Neutrophil (primary cell): ENCODE measurements at regions not wholly inside any gene's neighbourhood (a gene's known extent, or its start where the extent isn't known, plus 50 kb on each side); places are given as distances from the start of the nearest gene placed in this dataset.

ENCODE experiments used
- H3K27ac ChIP-seq: fragments of 200-600 bp; sonication (generic); 2 replicates; pipeline ENCODE4 v1.5.1; 2016; ENCODE audit warnings: mild to moderate bottlenecking, moderate library complexity
- H3K27me3 ChIP-seq: fragments of 200-600 bp; sonication (generic); 2 replicates; pipeline ENCODE4 v1.6.0; 2016; ENCODE audit warnings: mild to moderate bottlenecking
- H3K36me3 ChIP-seq: fragments of 200-600 bp; sonication (generic); 2 replicates; pipeline ENCODE4 v1.5.1; 2017
- H3K4me1 ChIP-seq, 2 experiments: fragments of 200-600 bp in 1 of 2; sonication (generic) in 1 of 2; 1 replicate in 1 of 2; 2 replicates in 1 of 2; pipeline versions ENCODE4 v1.5.1 to v1.6.1; 2013 to 2016; ENCODE audit warnings: low read depth in 1 of 2, low read length in 1 of 2, mild to moderate bottlenecking in 1 of 2, moderate library complexity in 1 of 2; ENCODE audit not compliant: control insufficient read depth in 1 of 2, insufficient read depth in 1 of 2
- H3K4me3 ChIP-seq, 2 experiments: fragments of 200-600 bp in 1 of 2; sonication (generic) in 1 of 2; 1 replicate in 1 of 2; 2 replicates in 1 of 2; pipeline ENCODE4 v1.5.1; 2013 to 2016; ENCODE audit warnings: low read depth in 1 of 2, low read length in 1 of 2, mild to moderate bottlenecking in 1 of 2, moderate library complexity in 1 of 2
- H3K9me3 ChIP-seq: fragments of 200-600 bp; sonication (generic); 2 replicates; pipeline ENCODE4 v1.5.1; 2016
- TF ChIP-seq, protein P1 (sequence below): fragments of 200-600 bp; sonication (generic); IDR thresholded peaks from 2 replicates; pipeline ENCODE4 v1.5.1; 2016; ENCODE audit warnings: antibody characterized with exemption

- no peaks in the 10 kb centered on the region for H3K36me3 ChIP-seq
Observed at GRCh38 chr19:30780456-30780855, 408.3 kb downstream of the ZNF536 start.

GRCh38 chr19:30780032-30780431 is 407.8 kb downstream of the ZNF536 start:
- H3K4me1 ChIP-seq, result peaks cover 0 to 4% of the 10 kb centered on the region in 2 experiments
- H3K9me3 ChIP-seq, result no peaks in the 10 kb centered on the region
- no peak overlapping the region for H3K27ac ChIP-seq
- TF ChIP-seq, protein P1, sequence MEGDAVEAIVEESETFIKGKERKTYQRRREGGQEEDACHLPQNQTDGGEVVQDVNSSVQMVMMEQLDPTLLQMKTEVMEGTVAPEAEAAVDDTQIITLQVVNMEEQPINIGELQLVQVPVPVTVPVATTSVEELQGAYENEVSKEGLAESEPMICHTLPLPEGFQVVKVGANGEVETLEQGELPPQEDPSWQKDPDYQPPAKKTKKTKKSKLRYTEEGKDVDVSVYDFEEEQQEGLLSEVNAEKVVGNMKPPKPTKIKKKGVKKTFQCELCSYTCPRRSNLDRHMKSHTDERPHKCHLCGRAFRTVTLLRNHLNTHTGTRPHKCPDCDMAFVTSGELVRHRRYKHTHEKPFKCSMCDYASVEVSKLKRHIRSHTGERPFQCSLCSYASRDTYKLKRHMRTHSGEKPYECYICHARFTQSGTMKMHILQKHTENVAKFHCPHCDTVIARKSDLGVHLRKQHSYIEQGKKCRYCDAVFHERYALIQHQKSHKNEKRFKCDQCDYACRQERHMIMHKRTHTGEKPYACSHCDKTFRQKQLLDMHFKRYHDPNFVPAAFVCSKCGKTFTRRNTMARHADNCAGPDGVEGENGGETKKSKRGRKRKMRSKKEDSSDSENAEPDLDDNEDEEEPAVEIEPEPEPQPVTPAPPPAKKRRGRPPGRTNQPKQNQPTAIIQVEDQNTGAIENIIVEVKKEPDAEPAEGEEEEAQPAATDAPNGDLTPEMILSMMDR, result no peak
- no peak overlapping the region for H3K4me3 ChIP-seq
- H3K36me3 ChIP-seq, result no peaks in the 10 kb centered on the region
- peaks cover 40% of the 10 kb centered on the region for H3K27me3 ChIP-seq

More at GRCh38 chr19:30780456-30780855, 408.3 kb downstream of the ZNF536 start:
- TF ChIP-seq, protein P1, result no peak
- peaks cover 0 to 9% of the 10 kb centered on the region in 2 experiments for H3K4me1 ChIP-seq
- peaks cover 40% of the 10 kb centered on the region for H3K27me3 ChIP-seq
- H3K9me3 ChIP-seq, result no peaks in the 10 kb centered on the region
- no peak overlapping the region for H3K27ac ChIP-seq
- no peak overlapping the region for H3K4me3 ChIP-seq

- no peaks in the 10 kb centered on the region for H3K36me3 ChIP-seq
- H3K27ac ChIP-seq, result no peak overlapping the region
- TF ChIP-seq, protein P1, result no peak
- no peak overlapping the region for H3K4me3 ChIP-seq
- H3K4me1 ChIP-seq, result no peaks in the 10 kb centered on the region
- H3K9me3 ChIP-seq, result no peaks in the 10 kb centered on the region
- H3K27me3 ChIP-seq, result peaks cover 37% of the 10 kb centered on the region
Observed at GRCh38 chr19:30778961-30779715, 407.0 kb downstream of the ZNF536 start.

DNA sequence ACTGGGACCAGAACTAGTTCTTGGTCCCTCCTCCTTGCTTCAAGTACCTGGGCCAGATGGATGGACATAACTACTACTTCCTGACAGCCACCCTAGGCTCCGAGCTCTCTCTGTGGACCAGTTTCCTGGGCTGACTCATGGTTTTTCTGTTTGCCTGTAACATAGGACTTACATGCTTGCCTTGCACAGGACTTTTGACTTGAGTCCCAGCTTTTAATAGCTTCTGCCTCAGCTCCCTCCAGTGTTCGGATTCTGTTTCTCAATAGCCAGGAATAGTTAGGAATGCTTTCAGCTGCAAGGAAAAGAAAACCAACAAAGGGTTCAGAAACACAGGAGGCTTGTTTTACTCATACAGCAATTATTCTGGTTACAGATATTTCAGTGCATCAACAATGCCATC is 405.9 kb downstream of the ZNF536 start:
- Histone ChIP-seq H3K4me1 (no peaks in the 10 kb centered on the region), H3K36me3 (no peaks in the 10 kb centered on the region), H3K9me3 (no peaks in the 10 kb centered on the region), H3K27ac (no peak overlapping the region), H3K27me3 (peaks cover 27% of the 10 kb centered on the region), H3K4me3 (no peak overlapping the region)
- TF ChIP-seq, protein P1, result no peak

GRCh38 chr19:30775956-30776355 is 403.8 kb downstream of the ZNF536 start:
- Histone ChIP-seq H3K4me1 (no peaks in the 10 kb centered on the region), H3K27ac (no peak overlapping the region), H3K9me3 (no peaks in the 10 kb centered on the region), H3K27me3 (peaks cover 17% of the 10 kb centered on the region), H3K36me3 (no peaks in the 10 kb centered on the region), H3K4me3 (no peak overlapping the region)
- TF ChIP-seq, protein P1, result no peak
